DMS114 treated with DMSO at 0.1 percent for 48 hours (cell line): ENCODE measurements at regions not wholly inside any gene's neighbourhood (a gene's known extent, or its start where the extent isn't known, plus 50 kb on each side); places are given as distances from the start of the nearest gene placed in this dataset.
"Not testable (repeated sequence)": the region's sequence is repeated elsewhere in the genome, so short reads cannot be mapped to it uniquely, and the experiment has no call there.

Source experiments
- DNase-seq: peaks from one replicate; lab custom pipeline; 2025; ENCODE audit not compliant: unreplicated experiment; lab: John Stamatoyannopoulos, UW

- no peak for DNase-seq
Measured at GRCh38 chr18:14935210-14935609, 187.2 kb downstream of the ANKRD30B start.

DNA sequence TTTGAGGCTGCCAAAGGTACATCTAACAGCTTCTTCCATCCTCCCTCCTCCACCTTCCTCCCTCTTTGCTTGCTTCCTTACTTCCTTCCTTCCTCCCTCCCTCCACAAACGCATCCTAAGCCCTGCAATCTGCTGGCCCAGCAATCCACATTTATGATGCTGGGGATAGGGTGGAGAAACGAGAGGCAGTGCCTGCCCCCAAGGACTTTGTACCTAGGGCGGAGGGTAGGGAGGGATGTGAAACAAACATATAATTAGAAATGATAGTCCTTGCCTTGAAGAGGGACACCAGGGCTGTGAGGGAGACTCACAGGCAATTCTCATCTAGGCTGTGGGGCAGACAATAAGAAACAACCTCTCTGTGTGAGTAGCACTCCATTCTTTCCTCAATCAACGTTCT is 188.3 kb downstream of the ANKRD30B start:
- DNase-seq = no peak

- no peak for DNase-seq
Measured at GRCh38 chr18:14937271-14937670, 189.3 kb downstream of the ANKRD30B start.

GRCh38 chr18:14939141-14939540 is 191.2 kb downstream of the ANKRD30B start:
- DNase-seq = no peak

- DNase-seq = not testable (repeated sequence)
Measured at GRCh38 chr18:14940106-14940505, 192.1 kb downstream of the ANKRD30B start.

DNA sequence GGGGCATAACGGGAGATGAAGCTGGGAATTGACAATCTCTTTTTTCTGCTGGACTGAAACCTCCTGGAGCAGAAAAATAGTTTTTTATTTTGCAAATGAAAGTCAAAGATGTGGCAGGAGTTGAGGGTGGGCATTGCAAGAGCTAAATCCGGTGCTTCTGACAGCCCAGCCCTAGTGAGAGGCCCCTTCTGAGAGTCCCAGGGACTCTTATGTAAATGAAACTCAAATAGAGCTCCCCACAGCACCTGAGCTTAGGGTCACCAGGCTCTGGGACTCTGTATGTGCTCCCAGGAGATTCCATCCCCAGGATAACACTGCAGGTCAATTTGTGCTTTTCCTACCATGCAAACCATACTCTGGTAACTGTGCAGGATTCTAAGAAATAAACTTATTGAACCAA is 192.8 kb downstream of the ANKRD30B start:
- DNase-seq = no peak

DNA sequence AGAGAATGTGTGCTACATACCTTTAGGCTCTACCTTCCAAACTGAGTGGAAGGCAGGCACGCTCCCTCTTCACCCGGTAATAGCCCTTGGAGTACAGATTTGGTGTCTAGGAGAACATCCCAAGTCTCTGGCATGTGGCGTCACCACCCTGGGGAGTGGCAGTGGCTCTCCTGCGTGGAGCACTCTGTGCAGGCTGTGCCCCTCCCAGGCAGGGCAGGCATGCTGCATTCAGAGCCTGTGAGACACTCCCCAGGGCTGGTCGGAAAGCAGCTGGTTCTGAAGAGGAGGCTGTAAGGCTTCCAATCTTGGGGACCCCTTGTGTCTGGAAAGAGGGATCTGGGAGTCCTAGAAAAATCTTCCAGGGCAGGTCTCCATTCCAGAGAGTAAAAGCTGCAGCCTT is 193.3 kb downstream of the ANKRD30B start:
- no peak for DNase-seq

DNA sequence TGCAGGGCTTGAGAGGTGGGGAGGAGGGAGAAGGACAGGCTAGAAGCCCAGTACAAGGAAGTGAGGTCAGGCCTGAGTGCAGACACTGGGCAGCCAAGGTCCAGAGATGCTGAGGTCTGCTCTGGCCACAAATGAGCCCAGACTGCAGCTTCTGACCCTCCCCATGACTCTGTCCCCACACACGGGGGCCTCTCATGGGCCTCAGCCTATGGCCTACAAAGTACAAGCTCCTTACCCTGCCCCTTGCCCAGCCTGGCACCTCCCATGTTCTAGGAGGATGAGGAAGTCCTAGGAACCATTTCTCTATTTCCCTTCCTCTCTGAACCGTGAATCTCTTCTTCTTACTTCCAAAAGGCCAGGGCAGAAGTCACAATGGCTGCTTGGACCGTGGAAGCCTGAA is 193.8 kb downstream of the ANKRD30B start:
- no peak for DNase-seq

DNA sequence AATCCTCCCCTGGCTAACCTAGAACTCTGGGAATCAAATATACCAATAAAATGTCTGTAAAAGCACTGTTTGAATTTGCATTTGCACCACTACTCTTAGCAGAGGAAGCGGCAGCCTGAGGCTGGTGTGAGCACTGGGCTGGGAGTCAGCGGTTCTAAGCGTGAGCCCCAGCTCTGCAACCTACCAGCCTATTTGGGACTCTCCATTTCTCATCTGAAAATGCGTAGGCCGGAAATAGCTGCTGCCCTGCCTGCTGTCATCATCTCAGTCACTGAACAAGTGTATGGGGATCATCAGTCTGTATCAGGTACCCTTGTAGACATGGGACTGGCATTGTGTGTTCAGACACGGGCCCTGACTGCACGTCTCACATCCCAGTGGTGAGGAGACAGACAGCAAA is 194.3 kb downstream of the ANKRD30B start:
- no peak for DNase-seq

DNA sequence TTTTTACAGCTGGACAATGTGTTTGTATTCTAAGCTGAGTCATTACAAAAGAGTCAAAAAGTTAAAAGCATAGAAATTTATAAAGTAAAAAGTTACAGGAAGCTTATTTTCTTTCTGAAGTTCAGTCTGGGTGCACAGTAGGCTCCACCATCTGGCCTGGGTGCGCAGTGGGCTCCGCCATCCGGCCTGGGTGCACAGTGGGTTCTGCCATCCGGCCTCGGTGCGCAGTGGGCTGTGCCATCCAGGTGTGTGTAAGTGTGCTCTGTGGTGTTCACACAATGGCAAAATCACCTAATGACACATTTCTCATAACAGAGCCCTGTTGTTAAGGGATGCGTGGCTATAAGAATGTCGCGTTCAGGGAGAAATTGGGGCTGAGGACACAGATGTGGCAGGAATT is 195.5 kb downstream of the ANKRD30B start:
- no peak for DNase-seq

DNA sequence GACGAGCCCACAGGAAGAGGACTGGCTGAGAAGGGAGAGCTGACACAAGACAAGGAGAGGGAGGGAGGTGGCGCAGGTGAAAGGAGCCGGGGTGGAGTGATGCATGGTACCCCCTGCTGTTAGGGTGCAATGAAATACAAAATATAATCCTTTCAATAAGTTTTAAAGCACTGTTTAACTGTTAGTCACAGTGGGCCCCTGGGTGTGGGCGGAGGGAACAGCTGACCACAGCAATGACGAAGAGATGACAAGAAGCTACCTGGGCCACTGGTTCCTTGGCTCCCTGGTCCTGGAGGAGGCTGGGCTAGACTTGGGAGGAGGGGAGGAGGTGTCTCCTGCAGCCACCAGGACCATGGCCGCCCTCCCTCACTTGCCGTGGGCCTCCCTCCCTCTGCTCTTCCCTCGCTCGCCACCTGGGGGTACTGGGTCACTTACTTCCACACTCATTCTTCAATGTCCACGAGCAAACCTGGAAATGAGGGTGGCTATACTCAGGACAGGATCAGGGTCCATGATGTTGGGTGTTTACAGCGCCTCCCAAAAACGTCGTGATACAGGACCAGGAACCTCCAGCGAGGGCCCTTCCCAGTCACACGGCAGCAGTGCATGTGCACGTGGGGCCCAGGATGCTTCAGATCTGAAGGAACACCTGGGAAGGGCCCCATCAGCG is 196.1 kb downstream of the ANKRD30B start:
- DNase-seq = no peak

- DNase-seq = no peak
Measured at GRCh38 chr18:14944838-14945237, 196.9 kb downstream of the ANKRD30B start.

GRCh38 chr18:14945286-14945685 is 197.3 kb downstream of the ANKRD30B start:
- no peak for DNase-seq

DNA sequence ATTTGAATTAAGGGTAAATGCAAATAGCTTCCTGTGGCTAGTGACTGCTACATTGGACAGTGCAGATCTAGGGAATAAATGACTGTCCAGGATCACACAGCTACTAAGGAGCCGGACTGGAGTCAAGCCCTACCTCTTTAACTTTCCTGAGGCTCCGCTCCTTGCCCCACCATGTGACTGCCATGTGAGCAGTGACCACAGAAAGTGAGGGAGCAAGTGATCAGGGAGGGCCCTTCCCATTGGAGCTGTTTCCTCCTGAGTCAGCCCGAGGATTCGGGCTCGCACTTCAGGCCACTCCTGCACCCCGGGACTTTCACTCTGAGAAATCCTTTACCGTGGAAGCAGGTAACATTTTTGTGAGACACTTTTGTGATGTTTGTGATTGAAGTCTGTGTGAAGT is 198.0 kb downstream of the ANKRD30B start:
- no peak for DNase-seq

DNA sequence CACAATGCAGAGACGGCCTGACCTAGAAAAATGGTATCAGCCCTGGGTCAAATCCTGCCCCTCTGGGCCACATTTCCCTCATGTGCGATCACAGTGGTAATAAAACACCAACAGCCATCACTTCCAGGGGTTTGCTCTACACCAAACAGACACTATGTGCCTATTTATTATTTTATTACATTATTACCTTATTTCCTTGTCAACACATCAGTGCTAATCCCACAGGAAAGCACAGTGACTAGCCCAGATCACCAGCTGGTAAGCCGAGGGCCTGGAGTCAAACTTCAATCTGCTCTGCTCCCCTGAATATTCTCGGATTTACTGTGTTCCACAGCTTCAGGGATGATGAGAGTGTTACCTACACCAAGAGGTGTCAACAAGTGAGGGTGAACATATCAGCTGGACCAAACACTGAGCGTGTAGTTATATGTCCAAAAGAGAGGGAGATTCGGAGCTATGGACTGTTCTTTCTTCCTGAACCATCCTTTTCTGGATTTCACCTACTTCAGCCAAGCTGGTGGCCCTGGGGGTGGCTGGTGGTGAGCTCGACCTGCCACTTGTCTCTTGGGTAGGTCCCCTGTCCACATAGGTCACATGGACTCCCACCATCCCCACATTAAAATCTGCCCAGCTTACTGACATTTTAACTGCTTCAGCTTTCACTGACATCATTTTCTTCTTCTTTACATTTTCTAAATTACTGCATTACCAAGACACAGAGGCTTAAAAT is 198.9 kb downstream of the ANKRD30B start:
- DNase-seq = not testable (repeated sequence)

DNA sequence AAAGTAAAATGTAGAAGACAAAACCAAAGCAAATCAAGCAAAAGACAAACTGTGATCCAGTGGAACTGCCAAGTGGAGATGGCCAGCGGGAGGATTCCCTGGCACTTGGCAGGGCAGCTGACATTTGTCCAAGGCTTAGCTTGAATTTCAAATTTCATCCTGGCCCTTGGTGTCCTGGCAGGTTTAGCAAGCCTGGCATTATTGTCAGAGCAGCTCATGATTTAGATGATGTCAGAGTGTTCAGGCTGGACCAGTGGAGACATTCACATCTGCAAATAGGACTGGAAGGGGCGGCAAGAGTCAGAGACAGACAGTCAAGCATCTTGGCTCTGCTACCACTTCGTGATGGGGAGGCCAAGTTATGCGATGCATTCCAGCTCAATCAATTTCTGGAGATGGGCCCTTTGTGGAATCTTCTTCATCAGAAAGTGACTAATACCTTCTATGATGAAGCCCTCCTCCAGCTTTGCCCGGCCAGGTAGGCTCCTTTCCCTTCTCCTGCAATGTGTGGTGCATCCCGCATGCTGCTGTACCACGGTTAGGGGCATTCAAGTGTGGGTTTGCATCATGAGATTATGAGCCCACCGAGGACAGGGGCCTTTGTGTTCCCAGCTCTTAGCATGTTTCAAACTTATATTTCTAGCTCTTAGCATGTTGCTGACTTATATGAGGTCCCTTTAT is 199.7 kb downstream of the ANKRD30B start:
- DNase-seq = no peak

- no peak for DNase-seq
Measured at GRCh38 chr18:14948163-14948540, 200.2 kb downstream of the ANKRD30B start.

DNA sequence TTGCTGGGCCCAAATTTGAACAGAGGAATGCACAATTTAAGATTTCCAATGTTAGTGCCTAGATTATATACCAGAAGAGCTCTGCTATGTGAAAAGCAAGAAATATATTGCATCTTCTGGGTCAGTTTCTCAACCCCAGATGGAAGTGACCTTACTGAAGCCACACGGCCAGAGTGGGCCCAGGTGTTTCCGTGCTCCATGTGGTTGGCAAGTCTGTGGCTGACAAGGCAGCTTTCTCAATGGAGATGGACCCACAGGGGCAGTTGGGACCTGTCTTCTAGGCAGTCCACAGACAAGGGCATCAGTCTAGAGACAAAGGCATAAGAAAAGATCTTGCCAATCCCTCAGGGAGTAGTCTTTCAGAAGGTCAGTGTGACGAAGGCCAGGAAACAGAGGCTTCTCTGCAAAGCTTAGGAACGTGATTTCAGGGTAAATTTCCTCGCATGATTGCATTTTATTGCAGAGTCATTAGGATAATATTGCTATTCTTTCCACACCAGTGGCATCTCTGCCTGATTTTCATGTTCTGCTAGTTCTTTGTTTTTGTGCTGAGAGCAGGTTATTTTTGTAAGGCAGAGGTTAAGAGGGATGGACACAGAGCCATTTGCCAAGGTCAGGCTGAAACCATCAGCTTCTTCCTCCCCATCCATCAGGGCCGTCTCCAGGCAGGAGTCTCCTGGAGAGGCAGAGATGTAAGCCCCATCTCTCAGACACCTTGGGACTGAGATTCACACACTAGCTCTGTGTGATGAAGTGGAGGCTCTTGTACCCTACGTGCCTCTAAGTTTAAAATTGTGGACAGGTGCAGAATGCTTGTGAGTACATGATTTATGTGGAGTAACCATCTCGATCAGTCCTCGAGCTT is 202.1 kb downstream of the ANKRD30B start:
- no peak for DNase-seq

DNA sequence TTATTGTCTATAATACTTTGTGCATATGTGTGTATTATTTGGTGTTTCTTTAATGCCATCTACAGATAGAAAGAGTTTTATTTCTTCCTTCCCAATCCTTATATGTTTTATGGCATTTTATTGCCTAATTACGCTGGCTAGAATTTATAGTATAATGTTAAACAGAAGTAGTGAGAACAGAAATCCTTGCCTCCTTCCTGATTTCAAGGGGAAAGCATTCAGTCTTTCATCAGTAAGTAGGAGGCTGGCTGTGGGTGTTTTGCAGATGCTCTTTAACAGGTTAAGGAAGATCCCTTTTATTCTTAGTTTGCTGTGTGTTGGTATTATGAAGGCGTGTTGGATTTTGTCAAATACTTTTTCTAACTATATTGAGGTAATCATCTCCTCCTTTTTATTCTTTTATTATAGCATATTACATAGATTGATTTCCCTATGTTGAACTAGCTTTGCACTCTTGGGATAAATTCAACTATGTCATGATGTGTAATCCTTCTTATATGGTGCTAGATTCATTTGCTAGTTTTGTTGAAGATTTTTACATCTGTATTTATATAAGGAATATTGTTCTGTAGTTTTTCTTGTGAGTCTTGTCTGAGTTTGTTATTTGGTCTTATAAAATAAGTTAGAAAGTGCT is 204.6 kb downstream of the ANKRD30B start:
- not testable (repeated sequence) for DNase-seq

DNA sequence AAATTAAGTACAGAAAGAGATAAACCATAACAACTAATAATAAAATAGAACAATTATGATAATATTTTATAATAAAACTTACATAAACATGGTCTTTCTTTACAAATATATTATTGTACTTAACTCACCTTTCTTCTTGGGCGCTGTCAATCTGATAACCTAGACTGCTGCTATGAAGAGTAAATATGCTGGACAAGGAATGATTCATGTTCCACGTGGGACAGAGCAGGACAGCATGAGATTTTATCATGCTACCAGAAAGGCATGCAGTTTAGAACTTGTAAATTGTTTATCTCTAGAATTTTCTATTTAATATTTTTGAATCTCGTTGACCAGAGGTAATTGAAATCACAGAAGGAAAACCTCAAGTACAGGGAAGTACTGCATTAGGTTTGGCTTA is 210.7 kb downstream of the ANKRD30B start:
- DNase-seq = no peak

DNA sequence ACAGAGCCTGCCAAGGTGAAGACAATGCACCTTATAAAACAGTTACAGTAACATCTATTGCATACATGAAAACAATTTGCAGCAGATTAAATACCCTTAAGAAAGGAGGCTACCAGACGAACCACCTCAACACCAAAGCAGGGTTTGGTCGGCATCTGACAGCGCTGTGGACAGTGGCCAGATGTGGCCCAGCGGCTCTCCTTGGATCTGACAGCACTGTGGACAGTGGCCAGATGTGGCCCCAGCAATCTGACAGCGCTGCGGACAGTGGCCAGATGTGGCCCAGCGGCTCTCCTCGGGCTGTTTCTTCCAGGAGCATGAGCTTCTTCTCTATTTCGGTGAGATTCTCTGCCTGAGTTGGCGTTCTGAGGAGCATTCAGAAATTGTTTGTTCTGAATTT is 211.6 kb downstream of the ANKRD30B start:
- DNase-seq = no peak
